ENCODE measurements at regions not wholly inside any gene's neighbourhood (a gene's known extent, or its start where the extent isn't known, plus 50 kb on each side); places are given as distances from the start of the nearest gene placed in this dataset.

DNA sequence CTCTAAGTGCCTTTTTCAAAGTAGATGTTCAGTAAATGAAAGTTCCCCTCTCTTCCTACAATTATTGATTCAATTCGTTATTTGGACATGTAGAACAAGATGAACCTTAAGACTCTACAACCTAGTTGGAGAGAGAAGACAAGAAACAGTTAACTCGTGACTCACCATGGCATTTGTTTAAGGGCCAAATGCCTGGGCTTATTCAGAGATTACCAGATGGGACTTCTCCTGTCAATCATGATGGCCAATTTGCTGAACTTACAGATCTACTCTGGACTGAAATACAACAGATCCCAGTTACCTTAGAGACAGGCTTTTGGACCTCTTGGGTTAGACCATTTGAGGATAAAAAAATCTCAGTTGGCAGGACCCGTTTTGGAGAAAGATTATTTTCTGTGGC lies 93.5 kb downstream of the C1orf94 start:
- no peak for DNase-seq
- H3K9me3 ChIP-seq = no peaks in the 10 kb centered on the region
- intact Hi-C loops (cut with DNase I) = no loop called here
- H3K36me3 ChIP-seq = no peaks in the 10 kb centered on the region
- H3K27ac ChIP-seq = no peak overlapping the region
- peaks cover 0 to 52% (median 31%) of the 10 kb centered on the region in 7 donors for H3K27me3 ChIP-seq
- no peaks in the 10 kb centered on the region for H3K4me1 ChIP-seq
- TF ChIP-seq, protein P1, sequence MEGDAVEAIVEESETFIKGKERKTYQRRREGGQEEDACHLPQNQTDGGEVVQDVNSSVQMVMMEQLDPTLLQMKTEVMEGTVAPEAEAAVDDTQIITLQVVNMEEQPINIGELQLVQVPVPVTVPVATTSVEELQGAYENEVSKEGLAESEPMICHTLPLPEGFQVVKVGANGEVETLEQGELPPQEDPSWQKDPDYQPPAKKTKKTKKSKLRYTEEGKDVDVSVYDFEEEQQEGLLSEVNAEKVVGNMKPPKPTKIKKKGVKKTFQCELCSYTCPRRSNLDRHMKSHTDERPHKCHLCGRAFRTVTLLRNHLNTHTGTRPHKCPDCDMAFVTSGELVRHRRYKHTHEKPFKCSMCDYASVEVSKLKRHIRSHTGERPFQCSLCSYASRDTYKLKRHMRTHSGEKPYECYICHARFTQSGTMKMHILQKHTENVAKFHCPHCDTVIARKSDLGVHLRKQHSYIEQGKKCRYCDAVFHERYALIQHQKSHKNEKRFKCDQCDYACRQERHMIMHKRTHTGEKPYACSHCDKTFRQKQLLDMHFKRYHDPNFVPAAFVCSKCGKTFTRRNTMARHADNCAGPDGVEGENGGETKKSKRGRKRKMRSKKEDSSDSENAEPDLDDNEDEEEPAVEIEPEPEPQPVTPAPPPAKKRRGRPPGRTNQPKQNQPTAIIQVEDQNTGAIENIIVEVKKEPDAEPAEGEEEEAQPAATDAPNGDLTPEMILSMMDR (IDR thresholded peaks at IDR 0.05) = no peak
- no peak overlapping the region for H3K4me3 ChIP-seq
- 51 to 53% methylated on average over 3 of the region's 3 CpGs for WGBS, 2 donors
- no peak for ATAC-seq

DNA sequence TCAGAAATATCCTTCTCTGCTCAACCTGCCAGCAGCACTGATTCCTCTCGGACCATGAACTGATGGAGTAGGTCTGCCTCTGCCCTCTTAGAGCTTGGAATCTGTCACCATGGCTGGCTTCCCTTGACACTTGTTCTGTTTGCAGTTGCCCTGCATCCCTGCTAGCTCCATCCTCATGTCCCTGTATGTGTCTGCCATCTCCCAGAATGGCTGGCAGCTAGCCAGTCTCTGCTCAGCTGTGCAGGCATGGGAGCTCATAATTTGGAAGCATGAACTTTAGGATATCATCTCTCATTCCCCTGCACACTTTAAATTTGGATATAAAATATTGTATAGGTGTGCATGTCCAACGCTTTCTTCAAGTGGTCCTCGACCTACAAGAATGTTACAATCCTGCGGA lies 95.4 kb downstream of the C1orf94 start:
- no peak overlapping the region for H3K27ac ChIP-seq
- intact Hi-C loops (cut with DNase I) = no loop called here
- TF ChIP-seq, protein P1 (IDR thresholded peaks at IDR 0.05) = no peak
- H3K36me3 ChIP-seq = no peaks in the 10 kb centered on the region
- WGBS, 2 donors = 73 to 74% methylated on average over 4 of the region's 4 CpGs
- H3K4me3 ChIP-seq = no peak overlapping the region
- H3K27me3 ChIP-seq = peaks cover 0 to 32% (median 11%) of the 10 kb centered on the region in 7 donors
- ATAC-seq (no peak), DNase-seq (no peak)
- H3K9me3 ChIP-seq = no peaks in the 10 kb centered on the region
- H3K4me1 ChIP-seq = no peaks in the 10 kb centered on the region

- Histone ChIP-seq H3K27ac (no peak overlapping the region), H3K4me1 (no peaks in the 10 kb centered on the region), H3K4me3 (no peak overlapping the region), H3K36me3 (no peaks in the 10 kb centered on the region), H3K27me3 (peaks cover 0 to 15% (median 0%) of the 10 kb centered on the region in 7 donors), H3K9me3 (no peaks in the 10 kb centered on the region)
- intact Hi-C loops (cut with DNase I) = no loop called here
- 89 to 90% methylated on average over 3 of the region's 3 CpGs for WGBS, 2 donors
- TF ChIP-seq, protein P1 (IDR thresholded peaks at IDR 0.05) = no peak
- DNase-seq (no peak), ATAC-seq (no peak)
Observed at GRCh38 chr1:34275150-34275549, 98.4 kb downstream of the C1orf94 start.

DNA sequence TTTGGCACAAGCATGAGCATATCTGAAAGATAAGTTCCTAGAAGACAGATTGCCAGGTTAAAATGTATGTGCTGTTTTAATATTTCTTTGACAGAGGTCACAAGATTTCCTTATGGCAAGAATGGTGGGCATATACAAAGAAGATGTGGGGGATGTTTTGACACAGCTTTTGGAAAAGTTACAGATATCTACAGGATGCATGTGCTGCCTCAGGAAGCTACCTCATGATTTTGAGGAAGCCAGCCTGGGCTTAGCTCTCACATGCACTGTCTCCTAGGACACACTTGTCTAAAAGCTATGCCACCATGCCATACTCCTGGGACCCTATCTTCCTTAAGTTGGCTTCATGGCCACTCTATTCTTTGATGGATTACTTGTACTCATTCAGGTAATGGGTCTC lies 99.9 kb downstream of the C1orf94 start:
- Histone ChIP-seq H3K4me1 (no peaks in the 10 kb centered on the region), H3K27ac (no peak overlapping the region), H3K4me3 (no peak overlapping the region), H3K9me3 (peaks cover 0 to under 1% (median 0%) of the 10 kb centered on the region in 11 donors), H3K36me3 (no peaks in the 10 kb centered on the region), H3K27me3 (peaks cover 0 to 24% (median 0%) of the 10 kb centered on the region in 7 donors)
- ATAC-seq (no peak), DNase-seq (no peak)
- TF ChIP-seq, protein P1 (IDR thresholded peaks at IDR 0.05) = no peak
- intact Hi-C loops (cut with DNase I) = no loop called here
